GM20000 (cell line): ENCODE measurements at regions not wholly inside any gene's neighbourhood (a gene's known extent, or its start where the extent isn't known, plus 50 kb on each side); places are given as distances from the start of the nearest gene placed in this dataset.

Source experiments
- DNase-seq: peaks from one replicate; pipeline ENCODE4 v3.0.0; 2012; ENCODE audit warnings: low spot score
- CTCF ChIP-seq: IDR thresholded peaks from 2 replicates; pipeline ENCODE4 v1.5.1; 2012; ENCODE audit warnings: mild to moderate bottlenecking, control low read depth; ENCODE audit errors: extremely low read depth, missing control alignments

- TF ChIP-seq CTCF: no peak
- DNase-seq: no peak
Observed at GRCh38 chr1:217010253-217010652, 287.0 kb upstream of the ESRRG start.

- no peak for TF ChIP-seq CTCF
- no peak for DNase-seq
Observed at GRCh38 chr1:217009376-217009775, 286.1 kb upstream of the ESRRG start.

- TF ChIP-seq CTCF: no peak
- no peak for DNase-seq
Observed at GRCh38 chr1:217004776-217005436, 281.7 kb upstream of the ESRRG start.

DNA sequence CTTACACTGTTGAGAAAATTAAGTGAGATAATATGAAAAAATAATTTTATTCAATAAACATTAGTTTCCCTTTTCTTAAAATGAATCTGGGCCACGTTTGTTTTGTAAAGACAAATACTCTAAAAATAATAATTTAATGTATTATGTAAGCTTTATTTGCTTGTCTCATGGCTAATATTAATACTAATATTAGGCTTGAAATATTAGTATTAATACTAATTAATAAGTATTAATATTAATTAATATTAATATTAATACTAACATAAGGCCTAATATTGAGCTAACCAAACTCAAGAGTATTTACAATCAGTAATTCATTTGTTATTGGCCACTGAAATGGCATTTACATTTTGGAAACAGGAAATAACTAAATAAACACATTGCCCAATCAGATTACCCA, 280.1 kb upstream of the ESRRG start:
- no peak for TF ChIP-seq CTCF
- DNase-seq: no peak

GRCh38 chr1:216997831-216998230, 274.6 kb upstream of the ESRRG start:
- no peak for TF ChIP-seq CTCF

GRCh38 chr1:216997069-216997468, 273.8 kb upstream of the ESRRG start:
- DNase-seq: no peak
- no peak for TF ChIP-seq CTCF

More at GRCh38 chr1:216997831-216998230, 274.6 kb upstream of the ESRRG start:
- DNase-seq: no peak

GRCh38 chr1:216984536-216984935, 261.3 kb upstream of the ESRRG start:
- no peak for TF ChIP-seq CTCF
- DNase-seq: no peak
